Breast epithelium (tissue), 3 donors: ENCODE measurements at regions not wholly inside any gene's neighbourhood (a gene's known extent, or its start where the extent isn't known, plus 50 kb on each side); places are given as distances from the start of the nearest gene placed in this dataset.

Experiments used
- CTCF ChIP-seq, 3 donors: fragments of 450-650 bp; IDR thresholded peaks; one replicate each; pipeline ENCODE4 v1.5.1; 2016 to 2017; ENCODE audit warnings: antibody characterized with exemption in 3 of 3, mild to moderate bottlenecking in 3 of 3, moderate library complexity in 3 of 3
- POLR2A ChIP-seq: fragments of 450-650 bp; IDR thresholded peaks from one replicate; pipeline ENCODE4 v1.6.1; 2016; ENCODE audit warnings: antibody characterized with exemption, mild to moderate bottlenecking, moderate library complexity

GRCh38 chr2:239682518-239682917 lies 281.7 kb upstream of the HDAC4 start:
- TF ChIP-seq CTCF (IDR thresholded peaks at IDR 0.05), result no peak
- TF ChIP-seq POLR2A, result no peak
